Fibroblast of the aortic adventitia (primary cell): ENCODE measurements at regions not wholly inside any gene's neighbourhood (a gene's known extent, or its start where the extent isn't known, plus 50 kb on each side); places are given as distances from the start of the nearest gene placed in this dataset.

Source experiments
- DNase-seq: peaks from one replicate; pipeline ENCODE4 v3.0.0-alpha.2; 2010; ENCODE audit warnings: low read depth
- H3K4me3 ChIP-seq: 2 replicates; pipeline ENCODE4 v1.5.1; 2011; ENCODE audit warnings: low read depth, mild to moderate bottlenecking, control low read depth, low read length, moderate library complexity
- TF ChIP-seq, protein P1 (sequence below): IDR thresholded peaks from 2 replicates; pipeline ENCODE4 v1.5.1; 2011; ENCODE audit warnings: mild to moderate bottlenecking, low read length, control low read depth, inconsistent platforms; ENCODE audit not compliant: insufficient read depth

GRCh38 chr4:127224556-127224955 lies 408.2 kb upstream of the INTU start:
- TF ChIP-seq, protein P1, sequence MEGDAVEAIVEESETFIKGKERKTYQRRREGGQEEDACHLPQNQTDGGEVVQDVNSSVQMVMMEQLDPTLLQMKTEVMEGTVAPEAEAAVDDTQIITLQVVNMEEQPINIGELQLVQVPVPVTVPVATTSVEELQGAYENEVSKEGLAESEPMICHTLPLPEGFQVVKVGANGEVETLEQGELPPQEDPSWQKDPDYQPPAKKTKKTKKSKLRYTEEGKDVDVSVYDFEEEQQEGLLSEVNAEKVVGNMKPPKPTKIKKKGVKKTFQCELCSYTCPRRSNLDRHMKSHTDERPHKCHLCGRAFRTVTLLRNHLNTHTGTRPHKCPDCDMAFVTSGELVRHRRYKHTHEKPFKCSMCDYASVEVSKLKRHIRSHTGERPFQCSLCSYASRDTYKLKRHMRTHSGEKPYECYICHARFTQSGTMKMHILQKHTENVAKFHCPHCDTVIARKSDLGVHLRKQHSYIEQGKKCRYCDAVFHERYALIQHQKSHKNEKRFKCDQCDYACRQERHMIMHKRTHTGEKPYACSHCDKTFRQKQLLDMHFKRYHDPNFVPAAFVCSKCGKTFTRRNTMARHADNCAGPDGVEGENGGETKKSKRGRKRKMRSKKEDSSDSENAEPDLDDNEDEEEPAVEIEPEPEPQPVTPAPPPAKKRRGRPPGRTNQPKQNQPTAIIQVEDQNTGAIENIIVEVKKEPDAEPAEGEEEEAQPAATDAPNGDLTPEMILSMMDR = no peak
- H3K4me3 ChIP-seq = no peak overlapping the region
- no peak for DNase-seq

- TF ChIP-seq, protein P1 = no peak
- no peak for DNase-seq
Measured at GRCh38 chr4:127229855-127230608, 402.7 kb upstream of the INTU start.

DNA sequence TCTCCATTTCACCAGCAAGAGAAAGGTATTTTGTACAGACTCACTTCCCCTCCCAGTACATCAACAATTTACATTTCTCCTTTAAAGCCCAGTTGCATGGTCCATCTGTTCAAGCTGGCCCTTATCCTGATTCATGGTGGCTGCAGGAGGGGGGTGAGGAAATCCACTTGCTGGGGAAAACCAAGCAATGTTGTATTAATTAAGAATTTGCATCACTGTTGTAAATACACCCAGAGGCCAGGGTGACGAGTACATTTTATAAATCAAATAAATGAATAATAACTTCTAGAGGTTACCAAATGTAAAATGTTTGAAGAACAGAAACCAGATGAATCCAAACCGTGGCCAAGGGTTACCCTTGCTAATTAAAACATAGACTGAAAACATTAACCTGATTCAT lies 395.9 kb upstream of the INTU start:
- no peak overlapping the region for H3K4me3 ChIP-seq
- DNase-seq = no peak
- TF ChIP-seq, protein P1 = no peak

More at GRCh38 chr4:127229855-127230608, 402.7 kb upstream of the INTU start:
- no peak overlapping the region for H3K4me3 ChIP-seq

DNA sequence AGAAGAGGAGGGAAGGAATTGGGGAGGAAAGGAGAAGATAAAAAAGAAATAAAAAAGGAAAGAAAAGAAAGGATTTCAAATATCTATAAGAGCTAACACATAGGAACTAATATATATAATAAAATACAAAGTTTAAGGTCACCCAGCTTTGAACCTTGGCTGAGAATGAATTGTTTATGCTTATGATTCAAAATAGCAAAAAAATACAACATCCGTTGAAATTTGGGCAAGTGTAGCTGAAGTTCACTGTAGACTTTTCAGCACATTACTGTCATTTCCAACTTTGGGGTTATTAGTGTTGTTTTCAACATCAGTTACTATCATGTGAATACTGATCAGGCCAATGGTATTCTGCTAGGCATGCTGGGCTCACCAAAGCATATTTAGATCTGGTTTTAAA lies 395.2 kb upstream of the INTU start:
- DNase-seq = no peak
- TF ChIP-seq, protein P1 = no peak

GRCh38 chr4:127238956-127239475 lies 393.7 kb upstream of the INTU start:
- no peak for DNase-seq
- H3K4me3 ChIP-seq = no peak overlapping the region
- TF ChIP-seq, protein P1 = no peak

More for the DNA sequence above, 395.2 kb upstream of the INTU start:
- H3K4me3 ChIP-seq = no peak overlapping the region

DNA sequence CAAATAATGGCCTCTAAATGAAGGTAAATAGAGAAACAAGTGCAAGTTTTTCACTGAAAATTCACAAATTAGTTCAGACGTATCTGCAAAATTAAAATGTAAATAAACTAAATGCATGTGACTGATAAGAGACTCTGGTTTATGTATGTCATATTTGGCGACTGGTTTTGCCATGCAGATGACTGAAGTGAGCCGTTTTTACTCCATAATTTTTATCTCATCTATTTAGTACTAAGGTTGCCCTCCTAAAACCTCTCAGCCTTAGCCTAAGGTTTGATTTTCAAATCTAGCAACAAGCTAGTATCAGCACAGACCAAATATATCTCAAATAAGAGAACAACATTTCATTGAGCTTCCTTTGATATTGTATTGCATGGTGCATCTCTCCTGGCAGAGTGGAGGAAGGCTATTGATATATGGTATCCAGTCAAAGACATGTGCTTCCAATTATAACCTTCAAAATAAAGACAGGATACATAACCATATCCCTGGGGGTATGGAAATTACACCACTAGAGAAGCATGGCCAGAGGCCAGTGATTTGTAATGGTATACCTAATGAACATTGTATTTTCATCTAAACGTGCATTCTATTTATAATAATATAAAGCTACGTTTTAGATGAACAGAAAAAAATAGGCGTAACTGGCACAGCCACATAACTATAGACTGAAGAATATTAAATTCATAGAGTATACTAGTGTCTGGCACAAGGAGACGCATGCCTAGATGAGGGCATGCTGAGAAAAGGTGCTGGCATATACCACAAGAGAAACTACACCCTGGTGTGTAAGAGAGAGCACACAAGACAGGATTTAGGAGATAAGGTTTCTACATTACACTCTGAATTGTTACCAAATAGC lies 392.6 kb upstream of the INTU start:
- no peak overlapping the region for H3K4me3 ChIP-seq
- TF ChIP-seq, protein P1 = no peak
- DNase-seq = no peak
